Stimulated activated CD8-positive, alpha-beta memory T cell treated with anti-CD3 and anti-CD28 coated beads, Interleukin-4, amount 100 ng/mL, for 48 hours (primary cell): ENCODE measurements at regions not wholly inside any gene's neighbourhood (a gene's known extent, or its start where the extent isn't known, plus 50 kb on each side); places are given as distances from the start of the nearest gene placed in this dataset.

Source experiments
- DNase-seq: peaks from one replicate; pipeline ENCODE4 v3.0.0-alpha.2; 2020

DNA sequence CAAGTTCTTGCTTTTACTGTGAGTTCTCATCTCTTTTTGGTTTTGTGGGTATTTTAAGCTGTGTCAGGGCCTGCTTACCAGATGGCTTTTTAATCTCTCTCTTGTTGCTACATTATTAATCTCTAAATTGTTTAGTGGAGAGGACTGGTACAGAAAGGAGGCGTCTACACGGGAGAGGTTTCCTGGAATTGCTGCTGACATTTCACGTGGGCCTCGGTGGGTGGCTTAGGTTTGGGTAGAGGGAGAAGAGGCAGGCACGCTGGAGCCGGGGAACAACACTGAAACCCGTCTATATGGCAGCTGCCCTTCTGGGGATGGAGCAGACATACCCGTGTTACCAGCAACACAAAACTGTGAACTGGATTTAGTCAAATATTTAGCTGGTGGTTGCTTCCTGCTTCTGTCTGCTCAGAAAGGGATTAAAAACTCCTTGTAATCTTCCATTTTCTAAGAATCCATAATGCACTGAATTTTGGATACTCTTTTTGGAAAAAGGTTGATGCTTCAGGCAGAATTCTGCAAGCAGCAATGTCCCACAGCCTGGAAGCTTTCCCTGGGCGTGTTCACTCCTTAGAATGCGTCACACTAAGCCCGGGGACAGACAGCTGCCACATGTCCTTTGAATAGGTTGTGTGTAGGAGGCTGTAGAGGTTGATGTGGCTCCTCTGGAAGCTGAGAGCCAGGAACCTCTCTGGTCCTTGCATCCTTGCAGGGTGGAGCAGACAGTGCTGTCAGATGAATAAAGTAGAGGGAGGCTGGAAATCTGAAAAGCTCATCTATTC, 199.8 kb upstream of the GATB start:
- DNase-seq: no peak

GRCh38 chr4:151957153-151957552, 196.3 kb upstream of the GATB start:
- DNase-seq: no peak

DNA sequence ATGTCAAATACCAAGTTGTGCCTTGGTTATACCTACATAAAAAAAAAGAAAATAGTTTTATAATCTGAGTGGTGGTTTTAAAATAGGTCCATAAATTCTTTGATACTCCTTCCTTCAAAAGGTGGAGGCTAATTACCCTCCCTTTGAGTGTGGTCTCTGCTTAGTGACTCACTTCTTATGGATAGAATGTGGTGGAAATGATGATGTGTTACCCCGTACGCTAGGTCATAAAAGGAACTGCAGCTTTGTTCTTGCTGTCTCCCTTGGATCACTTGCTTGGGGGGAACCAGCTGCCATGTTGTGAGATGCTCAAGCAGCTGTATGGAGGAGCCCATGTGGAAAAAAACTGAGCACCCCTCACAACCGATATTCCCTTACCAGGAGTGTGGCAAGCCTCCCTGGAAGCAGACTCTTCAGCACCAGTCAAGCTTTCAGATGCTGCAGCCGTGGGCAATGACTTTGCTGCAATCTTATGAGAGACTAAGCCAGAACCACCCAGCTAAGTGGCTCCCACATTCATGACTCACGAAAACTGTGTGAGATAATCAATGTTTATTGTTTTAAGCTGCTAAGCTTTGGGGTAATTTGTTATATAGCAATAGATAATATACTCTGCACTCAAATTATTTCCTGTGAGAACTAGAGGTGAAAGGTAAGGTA, 195.0 kb upstream of the GATB start:
- no peak for DNase-seq

- no peak for DNase-seq
Measured at GRCh38 chr4:151953795-151954372, 193.1 kb upstream of the GATB start.

- DNase-seq: no peak
Measured at GRCh38 chr4:151953312-151953711, 192.5 kb upstream of the GATB start.

- DNase-seq: no peak
Measured at GRCh38 chr4:151952711-151953254, 192.0 kb upstream of the GATB start.

- no peak for DNase-seq
Measured at GRCh38 chr4:151952137-151952536, 191.3 kb upstream of the GATB start.

GRCh38 chr4:151951671-151952050, 190.9 kb upstream of the GATB start:
- DNase-seq: no peak

DNA sequence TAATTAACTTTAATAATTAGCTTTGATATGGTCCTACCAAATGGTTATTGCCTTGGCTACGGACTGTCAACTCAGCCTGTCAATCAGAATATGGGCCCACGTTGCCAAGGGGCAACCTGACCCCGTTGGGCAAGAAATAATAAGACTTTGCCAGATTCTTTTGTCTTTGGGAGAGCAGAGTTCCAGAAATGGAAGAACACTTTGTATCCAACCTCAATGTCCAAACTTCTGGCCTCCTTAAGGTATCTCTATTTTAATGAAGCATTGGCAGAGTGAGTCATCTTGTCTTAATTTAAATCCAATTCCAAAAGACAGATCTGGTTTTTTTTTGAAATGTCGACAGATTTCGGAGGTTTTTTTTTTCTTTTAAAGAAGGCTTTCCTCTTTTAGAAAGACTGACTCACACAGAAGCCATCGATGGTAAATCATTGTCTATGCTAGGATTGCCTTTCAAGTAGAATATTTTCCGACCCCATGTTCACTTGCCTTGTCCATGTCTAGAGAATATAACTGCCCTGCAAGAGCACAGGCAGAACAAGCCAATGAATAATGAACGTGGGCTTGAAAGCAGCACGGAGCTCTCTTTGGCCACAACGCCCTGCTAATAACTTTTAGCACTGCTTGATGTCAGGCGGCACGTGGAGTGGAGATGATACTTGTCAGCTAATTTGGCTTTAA, 190.3 kb upstream of the GATB start:
- DNase-seq: no peak

- no peak for DNase-seq
Measured at GRCh38 chr4:151948351-151949016, 187.7 kb upstream of the GATB start.

DNA sequence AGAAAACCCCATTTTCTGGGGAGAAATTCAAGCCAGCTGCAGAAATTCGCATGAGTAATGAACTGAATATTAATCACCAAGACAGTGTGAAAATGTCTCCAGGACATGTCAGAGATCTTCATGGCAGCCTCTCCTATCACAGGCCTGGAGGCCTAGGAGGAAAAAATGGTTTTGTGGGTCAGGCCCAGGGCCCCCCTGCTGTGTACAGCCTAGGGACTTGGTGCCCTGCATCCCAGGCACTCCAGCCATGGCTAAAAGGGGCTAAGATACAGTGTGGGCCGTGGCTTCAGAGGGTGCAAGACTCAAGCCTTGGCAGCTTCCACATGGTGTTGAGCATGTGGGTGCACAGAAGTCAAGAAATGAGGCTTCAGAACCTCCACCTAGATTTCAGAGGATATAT, 185.9 kb upstream of the GATB start:
- DNase-seq: no peak

DNA sequence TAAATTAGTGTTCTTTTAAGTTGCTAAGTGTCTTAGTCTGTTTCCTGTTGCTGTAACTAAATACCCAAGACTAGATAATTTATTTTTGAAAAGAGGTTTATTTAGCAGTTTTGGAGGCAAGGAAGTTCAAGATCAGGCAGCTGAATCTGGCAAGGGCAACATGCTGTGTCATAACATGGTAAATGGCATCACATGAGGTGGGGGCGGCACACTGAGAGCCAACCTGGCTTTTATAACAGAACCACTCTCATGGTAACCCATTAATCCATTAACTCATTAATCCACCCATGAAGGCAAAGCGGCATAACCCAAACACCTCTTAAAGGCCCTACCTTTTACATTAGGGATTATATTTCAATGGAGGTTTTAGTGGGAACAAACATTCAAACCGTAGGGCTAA, 182.2 kb upstream of the GATB start:
- DNase-seq: no peak

- no peak for DNase-seq
Measured at GRCh38 chr4:151940926-151941617, 180.3 kb upstream of the GATB start.

DNA sequence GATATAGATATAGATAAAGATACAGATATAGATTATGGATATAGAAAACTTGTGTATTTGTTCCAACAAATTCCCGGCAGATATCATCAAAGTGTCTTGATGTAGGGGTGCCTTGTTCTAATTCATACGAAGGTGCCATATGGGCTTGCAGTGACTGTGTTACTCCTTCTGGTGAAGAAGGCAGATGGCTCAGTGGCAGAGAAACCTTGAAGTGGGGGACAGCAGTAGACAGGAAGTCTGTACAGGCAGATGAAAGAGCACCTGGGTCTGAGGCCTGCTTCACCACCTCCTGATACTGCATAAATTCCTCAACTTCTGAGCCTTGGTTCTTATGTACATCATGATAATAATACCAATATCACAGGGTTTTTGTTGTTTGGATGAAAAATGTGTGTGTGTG, 179.5 kb upstream of the GATB start:
- DNase-seq: no peak

DNA sequence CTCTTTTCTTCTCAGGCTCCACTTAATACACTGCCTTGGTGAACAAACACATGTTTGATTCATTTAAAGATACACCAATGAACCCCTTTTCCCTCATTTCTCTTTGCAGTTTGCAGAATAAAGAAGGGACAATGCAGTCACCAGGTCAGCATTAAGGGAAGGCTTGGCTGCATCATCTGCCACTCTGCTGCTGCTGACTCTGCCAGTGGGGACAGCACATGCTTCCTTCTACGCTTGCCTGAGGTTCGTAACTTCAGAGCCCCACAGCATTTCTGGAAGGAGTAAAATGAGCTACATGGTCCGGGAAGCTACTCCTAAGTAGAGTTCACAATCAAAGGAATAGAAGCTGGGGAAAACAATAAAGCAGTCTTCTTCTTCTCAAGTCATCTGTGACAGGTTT, 178.9 kb upstream of the GATB start:
- no peak for DNase-seq

GRCh38 chr4:151935411-151935810, 174.6 kb upstream of the GATB start:
- DNase-seq: no peak

DNA sequence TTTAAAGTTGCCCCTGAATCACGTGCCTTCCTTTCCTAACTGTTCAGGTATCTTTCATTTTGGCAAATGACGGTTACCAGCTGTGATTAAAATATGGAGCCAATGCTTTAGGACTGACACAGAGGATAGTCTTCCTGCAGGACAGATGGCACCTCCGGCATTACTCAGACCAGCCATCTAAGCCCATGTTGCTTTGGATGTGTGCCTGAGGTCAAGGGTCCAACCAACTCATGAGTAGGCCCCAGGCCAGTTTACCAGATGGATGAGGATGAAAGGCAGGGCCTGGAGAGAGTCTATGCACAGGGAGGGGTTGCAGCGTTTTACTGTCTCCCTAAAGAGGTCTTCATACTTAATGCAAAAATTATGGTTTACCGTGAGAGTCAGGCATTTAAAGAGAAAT, 174.0 kb upstream of the GATB start:
- no peak for DNase-seq

DNA sequence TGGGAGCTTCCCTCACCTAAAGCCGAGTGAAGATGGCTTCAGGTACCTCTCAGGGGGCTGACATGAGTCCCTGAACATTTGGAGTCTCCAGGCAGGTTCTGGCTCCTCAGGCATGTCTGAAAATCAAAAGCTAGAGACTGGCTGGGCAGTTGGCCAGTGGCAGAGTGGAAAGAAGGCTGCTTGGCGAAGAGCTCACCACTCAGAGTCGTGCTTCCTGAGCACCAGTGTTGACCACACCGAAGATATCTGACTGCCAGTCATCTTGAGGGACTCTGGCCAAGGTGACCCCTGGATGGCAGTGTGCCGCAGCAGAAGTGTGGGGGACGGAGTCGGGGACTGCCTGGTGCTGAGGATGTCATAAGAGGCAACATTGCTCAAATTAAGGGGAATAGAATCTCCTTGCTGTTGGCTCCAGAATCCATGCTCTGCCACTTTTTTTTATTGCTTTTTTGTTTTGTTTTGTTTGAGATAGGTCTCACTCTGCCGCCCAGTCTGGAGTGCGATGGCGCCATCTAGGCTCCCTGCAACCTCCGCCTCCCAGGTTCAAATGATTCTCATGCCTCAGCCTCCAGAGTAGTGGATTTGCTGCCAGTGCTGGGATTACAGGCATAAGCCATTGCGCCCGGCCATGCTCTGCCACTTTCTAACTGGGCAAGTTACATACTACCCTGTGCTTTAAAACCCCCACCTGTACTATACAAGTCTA, 172.5 kb upstream of the GATB start:
- no peak for DNase-seq

DNA sequence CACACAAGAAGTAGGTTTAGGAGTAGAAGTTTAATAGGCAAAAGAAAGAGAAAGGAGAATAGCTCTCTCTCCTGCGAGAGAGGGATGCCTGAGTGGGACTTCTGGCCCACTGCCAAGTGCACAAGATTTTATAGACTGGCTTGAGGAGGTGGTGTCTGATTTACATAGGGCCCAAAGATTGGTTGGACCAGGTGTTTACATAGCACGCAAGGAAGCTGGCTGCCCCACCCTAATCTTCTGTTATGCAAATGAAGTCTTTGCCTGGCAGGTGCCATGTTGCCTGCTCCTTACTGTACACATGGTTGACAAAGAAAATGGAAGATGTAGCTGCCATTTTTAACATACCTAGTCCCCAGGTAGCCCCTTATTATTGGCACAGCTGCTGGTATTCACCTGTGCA, 170.8 kb upstream of the GATB start:
- DNase-seq: no peak

GRCh38 chr4:151930372-151930771, 169.6 kb upstream of the GATB start:
- no peak for DNase-seq

DNA sequence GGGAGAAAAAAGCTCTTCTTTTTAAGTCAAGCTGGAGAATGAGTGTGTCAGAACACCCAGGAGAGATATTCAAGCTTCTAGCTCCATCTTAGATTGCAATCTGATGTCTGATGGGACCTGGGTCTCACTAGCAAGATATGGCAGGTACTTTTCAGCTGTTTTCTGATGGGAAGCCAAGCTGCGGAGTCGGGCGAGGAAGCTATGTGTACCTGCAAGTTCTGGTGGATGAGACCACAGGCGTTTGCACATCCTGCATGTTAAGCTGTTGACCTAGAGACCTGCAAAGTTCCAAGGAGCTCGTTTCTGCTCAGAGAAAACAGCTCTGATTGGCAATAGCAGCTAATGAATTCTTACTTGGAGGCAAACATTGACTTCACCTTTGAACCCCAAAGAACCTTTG, 167.3 kb upstream of the GATB start:
- no peak for DNase-seq

GRCh38 chr4:151922811-151923210, 162.0 kb upstream of the GATB start:
- DNase-seq: no peak
